ENCODE measurements at regions not wholly inside any gene's neighbourhood (a gene's known extent, or its start where the extent isn't known, plus 50 kb on each side); places are given as distances from the start of the nearest gene placed in this dataset.

GRCh38 chr21:15300131-15300530 is 235.3 kb upstream of the NRIP1 start:
- TF ChIP-seq EZH2 (IDR thresholded peaks at IDR 0.05), result no peak
- TF ChIP-seq POLR2AphosphoS5 (IDR thresholded peaks at IDR 0.05; ENCODE audit: borderline replicate concordance, low read depth, low read length), result no peak
- TF ChIP-seq FOXP2 (optimal IDR thresholded peaks at IDR 0.05; ENCODE audit: control extremely low read depth, extremely low read length, insufficient read depth), result no peak

Measured in SK-N-MC (cell line).